Fibroblast of skin of right quadriceps (primary cell): ENCODE measurements at regions not wholly inside any gene's neighbourhood (a gene's known extent, or its start where the extent isn't known, plus 50 kb on each side); places are given as distances from the start of the nearest gene placed in this dataset.
"Not testable (repeated sequence)": the region's sequence is repeated elsewhere in the genome, so short reads cannot be mapped to it uniquely, and the experiment has no call there.

Experiments
- DNase-seq: peaks from one replicate; pipeline ENCODE4 v3.0.0-alpha.2; 2013

GRCh38 chr6:85186546-85187175, 263.2 kb upstream of the NT5E start:
- peak; percentile 65 for DNase-seq

- DNase-seq: peak; percentile 67
Observed at GRCh38 chr6:85185977-85186376, 263.9 kb upstream of the NT5E start.

DNA sequence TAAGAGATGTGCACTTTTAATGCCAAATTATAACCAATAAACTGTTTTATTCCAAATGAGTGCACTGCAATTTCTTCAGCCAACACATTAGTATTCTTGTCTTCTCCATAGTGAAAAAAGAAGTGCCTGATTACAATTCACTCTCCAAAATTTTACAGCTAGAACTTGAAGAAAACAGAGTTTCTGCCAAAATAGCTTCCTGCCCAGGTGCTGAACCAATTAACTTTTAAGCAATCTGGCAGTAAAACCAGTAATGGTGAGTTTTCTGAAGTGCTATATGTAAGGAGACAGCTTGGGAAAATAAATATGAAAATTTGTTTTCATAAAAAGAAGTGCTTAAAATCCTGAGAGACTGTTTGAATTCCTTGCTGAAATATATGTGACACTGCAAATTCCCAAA, 266.0 kb upstream of the NT5E start:
- DNase-seq: no peak

DNA sequence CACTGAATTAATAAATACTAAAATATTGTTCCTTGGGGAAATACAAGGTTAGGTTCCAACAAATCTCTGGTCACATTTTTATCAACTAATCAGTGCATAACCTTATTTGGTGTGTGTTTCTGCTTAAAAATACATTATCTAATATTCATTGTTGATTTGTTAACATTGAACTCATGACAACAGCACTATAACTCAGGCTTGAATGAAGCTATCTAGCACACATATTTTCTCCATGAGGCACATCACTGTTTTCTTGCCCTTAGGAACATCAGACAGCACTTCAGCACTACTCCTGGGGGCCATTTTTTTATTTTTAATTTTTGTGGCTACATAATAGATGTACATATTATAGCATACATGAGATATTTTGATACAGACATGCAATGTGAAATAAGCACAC, 277.2 kb upstream of the NT5E start:
- no peak for DNase-seq

GRCh38 chr6:85172161-85172560, 277.7 kb upstream of the NT5E start:
- DNase-seq: no peak

- no peak for DNase-seq
Observed at GRCh38 chr6:85169189-85169588, 280.7 kb upstream of the NT5E start.

GRCh38 chr6:85168146-85168545, 281.7 kb upstream of the NT5E start:
- DNase-seq: no peak

- no peak for DNase-seq
Observed at GRCh38 chr6:85166114-85166741, 283.7 kb upstream of the NT5E start.

- DNase-seq: no peak
Observed at GRCh38 chr6:85163156-85164080, 286.5 kb upstream of the NT5E start.

GRCh38 chr6:85157311-85157710, 292.6 kb upstream of the NT5E start:
- DNase-seq: peak; percentile 73

GRCh38 chr6:85143676-85144075, 306.2 kb upstream of the NT5E start:
- peak; percentile 54 for DNase-seq

DNA sequence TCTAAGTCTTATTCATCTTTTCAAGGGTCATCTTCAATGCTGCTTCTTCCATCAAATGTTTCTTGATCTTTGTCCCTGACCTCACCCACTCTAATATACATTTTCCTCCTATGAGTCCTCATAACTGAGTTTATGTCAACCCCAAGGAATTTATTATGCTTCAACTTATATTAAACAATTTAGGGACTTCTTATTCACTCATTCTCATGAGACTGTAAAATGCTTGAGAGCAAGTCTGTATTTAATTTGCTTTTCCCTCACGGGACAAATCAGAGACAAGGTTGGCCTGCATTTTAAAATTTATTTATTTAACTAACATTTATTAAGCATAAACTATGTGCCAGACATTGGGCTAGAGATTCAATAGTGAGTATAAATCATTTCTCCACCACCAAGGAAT, 312.0 kb upstream of the NT5E start:
- peak; percentile 81 for DNase-seq

GRCh38 chr6:85136310-85136709, 313.6 kb upstream of the NT5E start:
- DNase-seq: no peak

DNA sequence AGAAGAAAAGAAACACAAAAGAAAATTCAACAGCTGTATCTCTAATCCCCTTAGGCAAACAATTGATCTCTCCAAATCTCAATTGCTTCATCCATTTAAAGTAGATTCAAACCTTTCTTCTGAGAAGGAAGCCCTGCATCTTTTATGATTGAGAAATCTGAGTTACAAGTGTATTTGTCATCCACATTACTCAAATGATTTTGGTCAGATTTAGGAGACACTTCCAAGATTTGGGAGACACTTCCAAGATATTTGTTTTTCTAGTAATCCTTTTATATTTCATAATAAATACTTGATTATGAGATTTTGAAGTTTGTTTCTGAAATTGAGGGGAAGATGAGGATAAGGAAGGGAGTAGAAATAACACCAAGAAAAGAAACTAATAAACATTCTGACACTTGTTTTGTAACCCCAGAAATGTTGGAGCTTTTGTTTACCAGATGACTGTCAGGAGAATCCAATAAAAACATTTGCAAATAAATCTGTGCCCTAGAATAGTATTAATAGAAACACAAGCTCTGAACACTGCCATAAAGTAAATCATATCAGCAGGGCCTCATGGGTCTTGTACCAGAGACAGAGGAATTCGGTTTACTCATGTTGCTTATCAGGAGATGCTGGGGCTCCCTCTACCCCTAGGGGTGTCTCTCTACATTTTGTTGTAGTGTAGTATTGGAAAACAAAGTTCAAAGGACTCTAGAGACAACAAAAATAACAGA, 314.3 kb upstream of the NT5E start:
- DNase-seq: peak; percentile 88

- no peak for DNase-seq
Observed at GRCh38 chr6:85134172-85134571, 315.7 kb upstream of the NT5E start.

DNA sequence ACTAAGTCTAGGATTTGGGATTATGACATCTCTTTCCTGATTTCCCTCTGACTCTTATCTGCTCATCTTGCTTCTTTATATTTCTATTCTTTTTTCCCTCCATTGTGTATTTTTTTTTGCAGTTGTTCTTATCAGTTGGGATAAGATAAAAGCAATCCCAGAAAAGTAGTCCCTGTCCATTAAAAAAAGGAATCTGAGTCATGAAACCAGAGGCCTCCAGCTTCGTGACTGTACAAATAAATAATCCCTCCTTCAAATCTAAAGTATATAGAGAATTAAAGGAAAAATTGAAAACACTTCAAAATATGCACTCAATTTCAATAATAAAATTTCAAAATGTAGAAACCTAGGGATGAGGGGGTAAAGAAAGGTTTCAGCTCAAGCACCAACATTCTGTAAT, 317.8 kb upstream of the NT5E start:
- no peak for DNase-seq

DNA sequence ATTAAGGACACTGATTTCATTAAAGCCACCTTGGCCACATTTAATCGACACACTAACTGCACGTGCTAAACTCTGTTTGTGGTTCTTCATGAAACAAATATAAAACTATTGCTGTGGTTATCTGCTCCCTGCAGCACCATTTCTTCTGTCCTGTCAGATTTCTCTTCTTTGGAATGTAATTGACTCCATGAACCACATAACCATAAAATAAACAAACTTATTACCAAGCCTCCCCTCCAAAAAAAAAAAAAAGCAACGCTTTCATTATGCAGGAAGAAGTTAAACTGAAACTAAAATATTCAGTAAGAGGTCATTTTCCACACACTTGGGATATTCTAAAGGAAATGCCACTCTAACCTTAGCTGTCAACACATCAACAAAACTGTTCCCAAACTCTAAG, 319.1 kb upstream of the NT5E start:
- peak; percentile 78 for DNase-seq

DNA sequence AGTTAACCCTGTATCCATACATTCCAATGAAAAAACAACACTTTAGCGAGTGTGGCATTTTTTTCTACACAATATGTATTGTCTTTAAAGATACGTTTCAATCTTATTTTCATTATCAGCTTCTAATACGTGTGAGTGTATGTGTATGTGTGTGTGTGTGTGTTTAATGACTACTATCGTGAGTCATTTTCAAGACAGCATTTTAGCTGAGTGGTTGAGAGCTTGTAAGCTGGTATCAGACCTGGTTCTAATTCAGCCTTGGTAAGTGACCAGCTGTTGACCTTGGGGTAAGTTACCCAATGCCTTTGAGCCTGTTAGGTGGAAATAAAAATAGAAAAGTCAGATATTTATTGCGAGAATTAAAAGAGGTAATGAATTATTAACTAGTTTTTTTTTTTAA, 320.0 kb upstream of the NT5E start:
- DNase-seq: peak; percentile 54

GRCh38 chr6:85128781-85129180, 321.1 kb upstream of the NT5E start:
- peak; percentile 53 for DNase-seq

GRCh38 chr6:85128256-85128655, 321.6 kb upstream of the NT5E start:
- not testable (repeated sequence) for DNase-seq

- peak; percentile 40 for DNase-seq
Observed at GRCh38 chr6:85127696-85128243, 322.1 kb upstream of the NT5E start.

- DNase-seq: no peak
Observed at GRCh38 chr6:85127168-85127498, 322.8 kb upstream of the NT5E start.
